Keratinocyte (primary cell): ENCODE measurements at regions not wholly inside any gene's neighbourhood (a gene's known extent, or its start where the extent isn't known, plus 50 kb on each side); places are given as distances from the start of the nearest gene placed in this dataset.

Experiments used
- CTCF ChIP-seq, 3 experiments: IDR thresholded peaks in 1 of 3; conservative IDR thresholded peaks in 1 of 3; optimal IDR thresholded peaks in 1 of 3; 2 replicates in 2 of 3; 3 replicates in 1 of 3; pipeline versions ENCODE3 to v1.5.1; 2011; ENCODE audit warnings: low read length in 3 of 3, mild to moderate bottlenecking in 3 of 3, moderate library complexity in 2 of 3, control low read depth in 1 of 3, inconsistent platforms in 1 of 3; ENCODE audit not compliant: insufficient read depth in 2 of 3; ENCODE audit errors: extremely low read depth in 1 of 3
- EZH2 ChIP-seq: IDR thresholded peaks from one replicate; pipeline ENCODE4 v1.6.1; 2012; ENCODE audit warnings: inconsistent platforms, mild to moderate bottlenecking, low read length, moderate library complexity

GRCh38 chr5:2908086-2908485 lies 156.6 kb upstream of the IRX2 start:
- TF ChIP-seq CTCF (optimal IDR thresholded peaks at IDR 0.05 in 1 of 3, IDR thresholded peaks at IDR 0.05 in 1 of 3, conservative IDR thresholded peaks at IDR 0.05 in 1 of 3; ENCODE audit: extremely low read depth in 1 of 3, insufficient read depth in 2 of 3, low read length in 3 of 3) (no peak), EZH2 (no peak)
